ENCODE measurements at regions not wholly inside any gene's neighbourhood (a gene's known extent, or its start where the extent isn't known, plus 50 kb on each side); places are given as distances from the start of the nearest gene placed in this dataset.

DNA sequence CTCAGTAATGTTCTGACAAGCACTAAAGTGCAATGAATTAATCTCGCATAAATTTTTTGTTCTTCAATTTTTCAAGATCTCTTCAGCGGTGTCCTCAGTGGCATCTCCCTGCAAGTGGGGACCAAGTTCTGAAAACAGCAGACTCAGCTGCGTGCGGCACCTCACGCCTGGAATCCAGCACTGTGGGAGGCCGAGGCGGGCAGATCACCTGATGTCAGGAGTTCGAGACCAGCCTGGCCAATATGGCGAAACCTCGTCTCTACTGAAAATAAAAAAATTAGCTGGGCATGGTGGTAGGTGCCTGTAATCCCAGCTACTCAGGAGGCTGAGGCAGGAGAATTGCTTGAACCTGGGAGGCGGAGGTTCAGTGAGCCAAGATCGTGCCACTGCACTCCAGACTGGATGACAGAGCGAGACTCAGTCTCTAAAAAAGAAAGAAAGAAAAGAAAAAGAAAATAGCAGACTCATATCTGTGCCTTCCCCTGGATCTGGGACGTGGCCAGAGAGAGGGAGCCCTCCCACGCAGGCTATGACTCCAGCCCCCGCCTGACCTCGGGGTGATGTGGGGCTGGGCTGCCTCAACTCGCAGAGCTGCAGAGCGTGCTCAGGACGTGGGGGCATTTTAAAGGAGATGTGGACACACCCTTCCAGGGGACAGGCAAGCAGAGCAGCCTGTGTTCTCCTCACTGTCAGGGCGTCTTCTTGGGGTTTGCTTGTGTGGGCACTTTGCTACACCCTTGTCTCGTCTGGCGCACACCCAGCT lies 346.6 kb downstream of the BRD1 start:
- TF ChIP-seq EZH2 (IDR thresholded peaks at IDR 0.05; ENCODE audit: insufficient read depth, poor library complexity, severe bottlenecking) (no peak), EZH2phosphoT487 (IDR thresholded peaks at IDR 0.05; ENCODE audit: insufficient read depth, low read depth) (no peak)
